ENCODE measurements at regions not wholly inside any gene's neighbourhood (a gene's known extent, or its start where the extent isn't known, plus 50 kb on each side); places are given as distances from the start of the nearest gene placed in this dataset.

DNA sequence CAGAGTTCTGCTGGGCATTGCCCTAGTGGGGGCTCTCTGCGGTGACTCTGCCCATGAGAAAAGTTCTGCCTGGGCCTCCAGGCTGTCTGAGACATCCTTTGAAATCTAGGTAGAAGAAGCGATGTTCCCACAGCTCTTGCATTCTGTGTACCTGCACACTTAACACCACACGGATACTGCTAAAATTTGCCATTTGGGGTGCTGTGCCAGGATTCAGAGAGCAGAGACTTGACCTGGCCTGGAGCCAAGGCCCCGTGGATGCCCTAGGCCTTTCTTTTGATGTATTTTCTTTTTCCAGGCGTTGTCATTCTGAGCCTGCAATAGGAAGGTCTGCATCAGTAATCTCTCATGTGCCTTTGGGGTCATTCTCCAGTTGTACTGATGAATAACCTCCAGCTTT is 89.3 kb upstream of the IL12B start:
- TF ChIP-seq, protein P1, sequence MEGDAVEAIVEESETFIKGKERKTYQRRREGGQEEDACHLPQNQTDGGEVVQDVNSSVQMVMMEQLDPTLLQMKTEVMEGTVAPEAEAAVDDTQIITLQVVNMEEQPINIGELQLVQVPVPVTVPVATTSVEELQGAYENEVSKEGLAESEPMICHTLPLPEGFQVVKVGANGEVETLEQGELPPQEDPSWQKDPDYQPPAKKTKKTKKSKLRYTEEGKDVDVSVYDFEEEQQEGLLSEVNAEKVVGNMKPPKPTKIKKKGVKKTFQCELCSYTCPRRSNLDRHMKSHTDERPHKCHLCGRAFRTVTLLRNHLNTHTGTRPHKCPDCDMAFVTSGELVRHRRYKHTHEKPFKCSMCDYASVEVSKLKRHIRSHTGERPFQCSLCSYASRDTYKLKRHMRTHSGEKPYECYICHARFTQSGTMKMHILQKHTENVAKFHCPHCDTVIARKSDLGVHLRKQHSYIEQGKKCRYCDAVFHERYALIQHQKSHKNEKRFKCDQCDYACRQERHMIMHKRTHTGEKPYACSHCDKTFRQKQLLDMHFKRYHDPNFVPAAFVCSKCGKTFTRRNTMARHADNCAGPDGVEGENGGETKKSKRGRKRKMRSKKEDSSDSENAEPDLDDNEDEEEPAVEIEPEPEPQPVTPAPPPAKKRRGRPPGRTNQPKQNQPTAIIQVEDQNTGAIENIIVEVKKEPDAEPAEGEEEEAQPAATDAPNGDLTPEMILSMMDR (IDR thresholded peaks at IDR 0.05; ENCODE audit: extremely low read depth in 1 of 2, insufficient read depth in 1 of 2, low read depth in 1 of 2, low read length in 2 of 2) = no peak
- TF ChIP-seq POLR2A (IDR thresholded peaks at IDR 0.05; ENCODE audit: low read depth, low read length) = no peak
